ENCODE measurements at regions not wholly inside any gene's neighbourhood (a gene's known extent, or its start where the extent isn't known, plus 50 kb on each side); places are given as distances from the start of the nearest gene placed in this dataset.

- ATAC-seq, result no peak
- TF ChIP-seq BACH2 (CRISPR knock-in tag; IDR thresholded peaks at IDR 0.05; ENCODE audit: borderline replicate concordance) (no peak), TCF4 (CRISPR knock-in tag; IDR thresholded peaks at IDR 0.05; ENCODE audit: borderline replicate concordance) (no peak), PPARA (CRISPR knock-in tag; IDR thresholded peaks at IDR 0.05; ENCODE audit: borderline replicate concordance) (no peak), ZFP3 (CRISPR knock-in tag; IDR thresholded peaks at IDR 0.05) (no peak), ISL1 (CRISPR knock-in tag; IDR thresholded peaks at IDR 0.05) (no peak), PATZ1 (CRISPR knock-in tag; IDR thresholded peaks at IDR 0.05; ENCODE audit: borderline replicate concordance) (no peak), ARNTL (CRISPR knock-in tag; IDR thresholded peaks at IDR 0.05; ENCODE audit: borderline replicate concordance, low read depth) (no peak), POU6F1 (CRISPR knock-in tag; IDR thresholded peaks at IDR 0.05; ENCODE audit: borderline replicate concordance, low read depth) (no peak), ESRRG (CRISPR knock-in tag; IDR thresholded peaks at IDR 0.05) (no peak), ZC3H10 (CRISPR knock-in tag; IDR thresholded peaks at IDR 0.05) (no peak), RARB (CRISPR knock-in tag; IDR thresholded peaks at IDR 0.05) (no peak), CSDC2 (CRISPR knock-in tag; IDR thresholded peaks at IDR 0.05) (no peak), ZFP30 (CRISPR knock-in tag; IDR thresholded peaks at IDR 0.05) (no peak)
Observed at GRCh38 chr5:175104677-175105076, 339.3 kb downstream of the DRD1 start.

- TF ChIP-seq GLIS3 (CRISPR knock-in tag; IDR thresholded peaks at IDR 0.05) (no peak), ZC3H10 (CRISPR knock-in tag; IDR thresholded peaks at IDR 0.05) (no peak), PATZ1 (CRISPR knock-in tag; IDR thresholded peaks at IDR 0.05; ENCODE audit: borderline replicate concordance) (no peak), ZNF8 (CRISPR knock-in tag; IDR thresholded peaks at IDR 0.05) (no peak), CREB5 (CRISPR knock-in tag; IDR thresholded peaks at IDR 0.05; ENCODE audit: low read depth) (no peak), POU6F1 (CRISPR knock-in tag; IDR thresholded peaks at IDR 0.05; ENCODE audit: borderline replicate concordance, low read depth) (no peak), ZNF565 (CRISPR knock-in tag; conservative IDR thresholded peaks at IDR 0.05; ENCODE audit: low read depth) (no peak), ZFP3 (CRISPR knock-in tag; IDR thresholded peaks at IDR 0.05) (no peak), TSHZ2 (CRISPR knock-in tag; IDR thresholded peaks at IDR 0.05) (no peak), SNAI2 (CRISPR knock-in tag; IDR thresholded peaks at IDR 0.05) (no peak), ESRRG (CRISPR knock-in tag; IDR thresholded peaks at IDR 0.05) (no peak), ZNF70 (CRISPR knock-in tag; IDR thresholded peaks at IDR 0.05) (no peak), CSRNP3 (CRISPR knock-in tag; IDR thresholded peaks at IDR 0.05) (no peak), ZFP30 (CRISPR knock-in tag; IDR thresholded peaks at IDR 0.05) (no peak), TOX (CRISPR knock-in tag; IDR thresholded peaks at IDR 0.05; ENCODE audit: borderline replicate concordance) (no peak), PPARA (CRISPR knock-in tag; IDR thresholded peaks at IDR 0.05; ENCODE audit: borderline replicate concordance) (no peak), OSR1 (CRISPR knock-in tag; IDR thresholded peaks at IDR 0.05) (no peak), ISL1 (CRISPR knock-in tag; IDR thresholded peaks at IDR 0.05) (no peak), CSDC2 (CRISPR knock-in tag; IDR thresholded peaks at IDR 0.05) (no peak), TCF4 (CRISPR knock-in tag; IDR thresholded peaks at IDR 0.05; ENCODE audit: borderline replicate concordance) (no peak)
- no peak for ATAC-seq
Observed at GRCh38 chr5:175103746-175104145, 340.2 kb downstream of the DRD1 start.
